ENCODE measurements at regions not wholly inside any gene's neighbourhood (a gene's known extent, or its start where the extent isn't known, plus 50 kb on each side); places are given as distances from the start of the nearest gene placed in this dataset.
"Not testable (repeated sequence)": the region's sequence is repeated elsewhere in the genome, so short reads cannot be mapped to it uniquely, and the experiment has no call there.

DNA sequence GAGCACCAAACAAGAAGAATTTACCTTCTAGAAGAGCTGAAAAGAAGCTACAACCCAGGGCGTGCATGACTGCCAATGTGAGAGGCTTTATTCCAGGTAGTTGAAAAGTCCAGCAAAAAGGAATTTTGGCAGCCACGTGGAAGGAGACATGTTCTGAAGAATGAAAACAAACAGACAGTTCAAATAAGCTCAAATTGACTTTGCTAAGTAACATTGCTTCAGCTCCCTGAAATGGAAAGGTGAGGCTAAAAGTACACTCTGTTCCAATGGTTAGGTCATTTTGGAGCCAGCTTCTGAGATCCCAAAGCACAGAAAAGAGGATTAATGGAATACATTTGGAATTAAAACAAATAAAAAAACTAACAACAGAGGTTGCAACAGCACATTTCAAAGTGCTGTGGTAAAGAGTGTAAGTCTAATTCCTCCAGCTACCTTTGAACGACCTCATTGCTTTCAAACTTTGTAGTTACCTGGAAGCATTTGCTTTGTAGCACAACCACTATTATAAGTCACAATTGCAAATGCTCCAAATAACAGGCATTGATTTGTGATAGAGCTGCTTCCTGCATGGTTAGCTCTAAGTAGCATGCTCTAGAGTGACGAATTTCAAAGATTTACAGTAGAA is 405.3 kb upstream of the EDA2R start:
- no peak overlapping the region for H3K4me3 ChIP-seq (ENCODE audit: extremely low read depth, insufficient read depth, low read length, poor library complexity, severe bottlenecking)
- H3K36me3 ChIP-seq (ENCODE audit: control insufficient read depth, insufficient read depth, low read length) = no peaks in the 10 kb centered on the region
- 83 to 100% methylated on average over 1 of the region's 4 CpGs for WGBS, 2 experiments (ENCODE audit: insufficient coverage in 2 of 2)
- no peaks in the 10 kb centered on the region for H3K9me3 ChIP-seq (ENCODE audit: control insufficient read depth, low read length)
- no peaks in the 10 kb centered on the region for H3K4me1 ChIP-seq (ENCODE audit: control insufficient read depth, insufficient read depth, low read length, poor library complexity, severe bottlenecking)
- H3K27ac ChIP-seq (ENCODE audit: low read depth, low read length, severe bottlenecking) = no peak overlapping the region

DNA sequence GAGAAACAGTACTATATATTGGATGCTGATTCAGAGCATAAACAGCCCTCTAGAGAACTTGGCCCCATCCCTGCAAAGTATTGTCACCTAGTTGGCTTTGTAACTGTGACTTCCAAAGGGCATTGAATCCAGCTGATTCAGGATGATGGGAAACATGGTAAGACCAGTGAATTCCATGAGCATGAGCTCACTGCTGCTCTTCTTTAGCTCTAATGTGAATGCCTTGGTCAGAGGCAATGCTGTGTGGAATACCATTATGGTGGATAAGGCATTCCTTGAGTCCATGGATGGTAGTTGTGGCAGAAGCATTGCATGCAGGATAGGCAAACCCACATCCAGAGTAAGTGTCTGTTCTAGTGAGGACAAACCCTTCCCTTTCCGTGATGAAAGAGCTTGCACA is 365.6 kb upstream of the EDA2R start:
- no peaks in the 10 kb centered on the region for H3K4me1 ChIP-seq (ENCODE audit: control insufficient read depth, insufficient read depth, low read length, poor library complexity, severe bottlenecking)
- WGBS, 2 experiments (ENCODE audit: insufficient coverage in 2 of 2) = 83% methylated on average over 1 of the region's 1 CpG; no CpG with 5 or more reads in 1 of the 2 experiments
- no peaks in the 10 kb centered on the region for H3K9me3 ChIP-seq (ENCODE audit: control insufficient read depth, low read length)
- H3K27ac ChIP-seq (ENCODE audit: low read depth, low read length, severe bottlenecking) = no peak overlapping the region
- no peak overlapping the region for H3K4me3 ChIP-seq (ENCODE audit: extremely low read depth, insufficient read depth, low read length, poor library complexity, severe bottlenecking)
- H3K36me3 ChIP-seq (ENCODE audit: control insufficient read depth, insufficient read depth, low read length) = no peaks in the 10 kb centered on the region

DNA sequence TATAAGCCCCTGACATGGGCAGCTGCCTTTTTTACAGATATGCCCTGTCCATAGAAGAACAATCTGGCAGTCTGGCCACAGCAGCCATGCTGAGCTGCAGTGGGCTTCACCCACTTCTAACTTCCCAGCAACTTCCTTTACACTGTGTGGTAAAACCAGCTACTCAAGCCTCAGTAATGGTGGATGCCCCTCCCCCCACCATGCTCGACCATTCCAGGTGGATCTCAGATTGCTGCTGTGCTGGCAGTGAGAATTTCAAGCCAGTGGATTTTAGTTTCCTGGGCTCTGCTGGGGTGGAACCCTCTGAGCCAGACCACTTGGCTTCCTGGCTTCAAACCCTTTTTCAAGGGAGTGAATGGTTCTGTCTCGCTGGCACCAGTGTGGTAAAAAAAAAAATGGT is 355.9 kb upstream of the EDA2R start:
- Histone ChIP-seq H3K36me3 (ENCODE audit: control insufficient read depth, insufficient read depth, low read length) (no peaks in the 10 kb centered on the region), H3K27ac (ENCODE audit: low read depth, low read length, severe bottlenecking) (no peak overlapping the region)
- WGBS, 2 experiments (ENCODE audit: insufficient coverage in 2 of 2) = no CpG with 5 or more reads among the region's 2 CpGs

GRCh38 chrX:66992077-66992476 is 353.2 kb upstream of the EDA2R start:
- H3K4me1 ChIP-seq (ENCODE audit: control insufficient read depth, insufficient read depth, low read length, poor library complexity, severe bottlenecking); H3K4me3 ChIP-seq (ENCODE audit: extremely low read depth, insufficient read depth, low read length, poor library complexity, severe bottlenecking); H3K9me3 ChIP-seq (ENCODE audit: control insufficient read depth, low read length); H3K36me3 ChIP-seq (ENCODE audit: control insufficient read depth, insufficient read depth, low read length); H3K27ac ChIP-seq (ENCODE audit: low read depth, low read length, severe bottlenecking): not testable (repeated sequence)
- no CpG with 5 or more reads among the region's 2 CpGs for WGBS, 2 experiments (ENCODE audit: insufficient coverage in 2 of 2)

More for the DNA sequence above, 355.9 kb upstream of the EDA2R start:
- Histone ChIP-seq H3K4me1 (ENCODE audit: control insufficient read depth, insufficient read depth, low read length, poor library complexity, severe bottlenecking) (no peaks in the 10 kb centered on the region), H3K9me3 (ENCODE audit: control insufficient read depth, low read length) (no peaks in the 10 kb centered on the region), H3K4me3 (ENCODE audit: extremely low read depth, insufficient read depth, low read length, poor library complexity, severe bottlenecking) (no peak overlapping the region)

GRCh38 chrX:66988331-66988730 is 349.5 kb upstream of the EDA2R start:
- 20% methylated on average over 1 of the region's 1 CpG; no CpG with 5 or more reads in 1 of the 2 experiments for WGBS, 2 experiments (ENCODE audit: insufficient coverage in 2 of 2)
- H3K4me1 ChIP-seq (ENCODE audit: control insufficient read depth, insufficient read depth, low read length, poor library complexity, severe bottlenecking) = no peaks in the 10 kb centered on the region
- no peak overlapping the region for H3K4me3 ChIP-seq (ENCODE audit: extremely low read depth, insufficient read depth, low read length, poor library complexity, severe bottlenecking)
- no peaks in the 10 kb centered on the region for H3K36me3 ChIP-seq (ENCODE audit: control insufficient read depth, insufficient read depth, low read length)
- no peak overlapping the region for H3K27ac ChIP-seq (ENCODE audit: low read depth, low read length, severe bottlenecking)
- no peaks in the 10 kb centered on the region for H3K9me3 ChIP-seq (ENCODE audit: control insufficient read depth, low read length)

DNA sequence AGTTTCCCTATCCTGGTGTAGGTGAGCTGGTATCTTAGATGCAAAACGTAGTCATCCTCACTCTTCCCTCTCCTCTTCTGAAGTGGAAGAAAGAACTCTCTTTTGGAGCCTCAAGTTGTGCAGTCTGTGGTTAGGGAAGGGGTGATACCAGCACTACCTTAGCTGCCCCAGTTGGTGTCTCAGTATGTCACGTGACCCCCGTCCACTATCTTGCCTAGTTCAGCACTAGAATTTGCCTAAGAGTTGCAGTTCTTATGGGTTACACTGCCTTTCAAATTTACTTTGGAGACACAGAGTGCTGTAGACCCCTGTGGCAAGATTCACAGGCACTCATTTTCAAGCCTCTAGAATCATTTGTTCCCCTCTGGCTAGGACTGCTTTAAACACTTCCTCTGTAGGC is 322.8 kb upstream of the EDA2R start:
- Histone ChIP-seq H3K36me3 (ENCODE audit: control insufficient read depth, insufficient read depth, low read length) (no peaks in the 10 kb centered on the region), H3K4me3 (ENCODE audit: extremely low read depth, insufficient read depth, low read length, poor library complexity, severe bottlenecking) (no peak overlapping the region), H3K27ac (ENCODE audit: low read depth, low read length, severe bottlenecking) (no peak overlapping the region), H3K4me1 (ENCODE audit: control insufficient read depth, insufficient read depth, low read length, poor library complexity, severe bottlenecking) (no peaks in the 10 kb centered on the region), H3K9me3 (ENCODE audit: control insufficient read depth, low read length) (no peaks in the 10 kb centered on the region)
- no CpG with 5 or more reads among the region's 3 CpGs for WGBS, 2 experiments (ENCODE audit: insufficient coverage in 2 of 2)

GRCh38 chrX:66931713-66932112 is 292.8 kb upstream of the EDA2R start:
- Histone ChIP-seq H3K4me3 (ENCODE audit: extremely low read depth, insufficient read depth, low read length, poor library complexity, severe bottlenecking) (no peak overlapping the region), H3K4me1 (ENCODE audit: control insufficient read depth, insufficient read depth, low read length, poor library complexity, severe bottlenecking) (no peaks in the 10 kb centered on the region), H3K9me3 (ENCODE audit: control insufficient read depth, low read length) (no peaks in the 10 kb centered on the region), H3K27ac (ENCODE audit: low read depth, low read length, severe bottlenecking) (no peak overlapping the region), H3K36me3 (ENCODE audit: control insufficient read depth, insufficient read depth, low read length) (no peaks in the 10 kb centered on the region)
- no CpG with 5 or more reads among the region's 1 CpG for WGBS, 2 experiments (ENCODE audit: insufficient coverage in 2 of 2)

DNA sequence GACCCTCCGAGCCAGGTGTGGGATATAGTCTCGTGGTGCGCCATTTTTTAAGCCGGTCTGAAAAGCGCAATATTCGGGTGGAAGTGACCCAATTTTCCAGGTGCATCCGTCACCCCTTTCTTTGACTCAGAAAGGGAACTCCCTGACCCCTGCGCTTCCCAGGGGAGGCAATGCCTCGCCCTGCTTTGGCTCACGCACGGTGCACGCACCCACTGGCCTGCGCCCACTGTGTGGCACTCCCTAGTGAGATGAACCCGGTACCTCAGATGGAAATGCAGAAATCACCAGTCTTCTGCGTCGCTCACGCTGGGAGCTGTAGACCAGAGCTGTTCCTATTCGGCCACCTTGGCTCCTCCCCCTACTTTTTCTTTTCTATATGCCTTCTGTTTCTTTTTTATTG is 291.6 kb upstream of the EDA2R start:
- H3K9me3 ChIP-seq (ENCODE audit: control insufficient read depth, low read length); H3K27ac ChIP-seq (ENCODE audit: low read depth, low read length, severe bottlenecking); H3K36me3 ChIP-seq (ENCODE audit: control insufficient read depth, insufficient read depth, low read length); H3K4me1 ChIP-seq (ENCODE audit: control insufficient read depth, insufficient read depth, low read length, poor library complexity, severe bottlenecking); H3K4me3 ChIP-seq (ENCODE audit: extremely low read depth, insufficient read depth, low read length, poor library complexity, severe bottlenecking): not testable (repeated sequence)
- WGBS, 2 experiments (ENCODE audit: insufficient coverage in 2 of 2) = 85 to 89% methylated on average over 5 to 12 of the region's 18 CpGs

DNA sequence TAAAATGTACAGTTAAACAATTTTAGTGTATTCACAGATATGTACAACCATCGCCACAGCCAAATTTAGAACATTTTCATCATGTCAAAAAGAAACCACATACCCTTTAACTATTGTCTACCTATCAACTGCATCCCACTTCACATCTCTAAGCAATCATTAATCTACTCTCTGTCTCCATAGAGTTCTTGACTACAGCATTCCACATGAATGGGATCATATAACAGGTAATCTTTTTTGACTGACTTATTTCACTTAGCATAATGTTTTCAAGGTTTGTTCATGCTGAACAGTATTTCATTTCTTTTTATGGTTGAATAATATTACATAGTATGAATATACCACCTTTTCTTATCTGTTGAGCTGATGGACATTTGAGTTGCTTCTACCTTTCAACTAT is 281.4 kb upstream of the EDA2R start:
- H3K9me3 ChIP-seq (ENCODE audit: control insufficient read depth, low read length) = no peaks in the 10 kb centered on the region
- H3K4me3 ChIP-seq (ENCODE audit: extremely low read depth, insufficient read depth, low read length, poor library complexity, severe bottlenecking) = no peak overlapping the region
- no peaks in the 10 kb centered on the region for H3K36me3 ChIP-seq (ENCODE audit: control insufficient read depth, insufficient read depth, low read length)
- WGBS, 2 experiments (ENCODE audit: insufficient coverage in 2 of 2) = 80 to 100% methylated on average over 1 of the region's 1 CpG
- no peaks in the 10 kb centered on the region for H3K4me1 ChIP-seq (ENCODE audit: control insufficient read depth, insufficient read depth, low read length, poor library complexity, severe bottlenecking)
- no peak overlapping the region for H3K27ac ChIP-seq (ENCODE audit: low read depth, low read length, severe bottlenecking)

- WGBS, 2 experiments (ENCODE audit: insufficient coverage in 2 of 2) = 71% methylated on average over 1 of the region's 4 CpGs; no CpG with 5 or more reads in 1 of the 2 experiments
- H3K27ac ChIP-seq (ENCODE audit: low read depth, low read length, severe bottlenecking) = no peak overlapping the region
Measured at GRCh38 chrX:66919280-66919832, 280.5 kb upstream of the EDA2R start.

GRCh38 chrX:66918511-66918910 is 279.6 kb upstream of the EDA2R start:
- no CpG with 5 or more reads among the region's 1 CpG for WGBS, 2 experiments (ENCODE audit: insufficient coverage in 2 of 2)
- no peaks in the 10 kb centered on the region for H3K36me3 ChIP-seq (ENCODE audit: control insufficient read depth, insufficient read depth, low read length)
- H3K27ac ChIP-seq (ENCODE audit: low read depth, low read length, severe bottlenecking) = no peak overlapping the region
- H3K4me1 ChIP-seq (ENCODE audit: control insufficient read depth, insufficient read depth, low read length, poor library complexity, severe bottlenecking) = no peaks in the 10 kb centered on the region
- no peak overlapping the region for H3K4me3 ChIP-seq (ENCODE audit: extremely low read depth, insufficient read depth, low read length, poor library complexity, severe bottlenecking)
- H3K9me3 ChIP-seq (ENCODE audit: control insufficient read depth, low read length) = no peaks in the 10 kb centered on the region

More at GRCh38 chrX:66919280-66919832, 280.5 kb upstream of the EDA2R start:
- no peaks in the 10 kb centered on the region for H3K9me3 ChIP-seq (ENCODE audit: control insufficient read depth, low read length)
- no peak overlapping the region for H3K4me3 ChIP-seq (ENCODE audit: extremely low read depth, insufficient read depth, low read length, poor library complexity, severe bottlenecking)
- no peaks in the 10 kb centered on the region for H3K4me1 ChIP-seq (ENCODE audit: control insufficient read depth, insufficient read depth, low read length, poor library complexity, severe bottlenecking)
- no peaks in the 10 kb centered on the region for H3K36me3 ChIP-seq (ENCODE audit: control insufficient read depth, insufficient read depth, low read length)
